ENCODE measurements at regions not wholly inside any gene's neighbourhood (a gene's known extent, or its start where the extent isn't known, plus 50 kb on each side); places are given as distances from the start of the nearest gene placed in this dataset.

DNA sequence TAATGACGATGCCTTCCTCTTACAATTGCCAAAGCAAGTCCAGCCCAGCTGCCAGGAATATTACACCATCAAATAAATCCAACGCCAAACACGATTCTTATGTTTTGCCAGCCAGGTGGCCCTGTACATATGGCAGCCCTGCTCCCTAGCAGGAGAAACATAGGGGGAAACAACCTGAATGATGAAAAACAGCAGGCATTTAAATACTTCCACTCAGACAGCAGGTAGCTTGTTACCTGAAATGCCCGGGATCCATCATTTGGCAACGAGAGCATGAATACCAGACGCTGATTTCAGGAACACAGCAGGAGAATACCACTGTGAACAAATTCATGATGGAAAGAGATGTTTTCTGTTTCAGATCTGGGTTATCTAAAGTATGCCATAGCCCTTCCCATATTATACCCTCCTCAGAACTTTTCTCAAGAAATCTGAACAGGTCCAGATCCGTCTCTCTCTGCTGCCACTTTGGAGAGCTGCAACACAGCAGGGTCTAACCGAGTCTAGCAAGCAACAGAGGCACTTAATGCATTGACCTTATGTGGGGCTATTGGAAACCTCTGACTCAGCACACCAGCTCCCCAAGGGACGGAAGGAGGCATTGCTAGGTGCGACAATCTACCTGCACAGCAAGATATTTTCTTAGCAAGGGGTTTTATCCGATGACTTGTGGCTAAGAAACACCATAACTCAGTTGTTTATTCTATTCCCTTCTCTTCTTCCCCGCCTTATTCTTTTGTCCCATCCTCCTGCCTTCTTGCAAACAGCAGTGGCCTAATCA is 166.3 kb downstream of the BARHL2 start:
- Histone ChIP-seq H3K4me1 (no peaks in the 10 kb centered on the region), H3K4me3 (no peak overlapping the region), H3K9me3 (no peaks in the 10 kb centered on the region), H3K27me3 (no peaks in the 10 kb centered on the region), H3K27ac (no peak overlapping the region), H3K36me3 (no peaks in the 10 kb centered on the region)
- no peak for DNase-seq (ENCODE audit: low spot score in 2 of 2)
- no peak for TF ChIP-seq CTCF (IDR thresholded peaks at IDR 0.05)
- no peak for TF ChIP-seq POLR2AphosphoS5 (IDR thresholded peaks at IDR 0.05)
- TF ChIP-seq EP300 (IDR thresholded peaks at IDR 0.05): no peak
- TF ChIP-seq POLR2A (IDR thresholded peaks at IDR 0.05): no peak
- WGBS: 77% methylated on average over 12 of the region's 12 CpGs

DNA sequence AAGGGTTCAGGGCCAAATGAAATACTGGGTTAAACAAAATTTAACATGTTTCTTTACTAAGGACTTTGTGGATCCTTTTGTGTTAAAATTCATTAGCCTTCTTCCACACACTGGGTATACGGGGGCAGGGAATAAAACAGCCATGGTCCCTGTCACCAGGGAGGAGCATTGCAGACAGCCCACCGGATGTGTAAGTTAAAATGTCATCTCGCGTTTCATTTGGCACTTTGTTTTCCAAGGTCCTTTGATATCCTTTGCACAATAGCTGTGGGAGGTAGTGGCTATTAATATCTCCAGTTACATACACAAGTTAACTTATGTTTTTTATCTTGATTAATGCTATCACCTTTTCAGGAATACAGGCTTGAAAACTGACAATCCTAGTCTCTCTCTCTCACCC is 172.7 kb downstream of the BARHL2 start:
- TF ChIP-seq EP300 (IDR thresholded peaks at IDR 0.05) (no peak), CTCF (IDR thresholded peaks at IDR 0.05) (no peak), POLR2AphosphoS5 (IDR thresholded peaks at IDR 0.05) (no peak), POLR2A (IDR thresholded peaks at IDR 0.05) (no peak)
- DNase-seq (ENCODE audit: low spot score in 2 of 2): no peak
- no peaks in the 10 kb centered on the region for H3K4me1 ChIP-seq
- no peaks in the 10 kb centered on the region for H3K27me3 ChIP-seq
- no peak overlapping the region for H3K4me3 ChIP-seq
- H3K36me3 ChIP-seq: no peaks in the 10 kb centered on the region
- WGBS: 40% methylated on average over 4 of the region's 4 CpGs
- H3K9me3 ChIP-seq: no peaks in the 10 kb centered on the region
- H3K27ac ChIP-seq: no peak overlapping the region

DNA sequence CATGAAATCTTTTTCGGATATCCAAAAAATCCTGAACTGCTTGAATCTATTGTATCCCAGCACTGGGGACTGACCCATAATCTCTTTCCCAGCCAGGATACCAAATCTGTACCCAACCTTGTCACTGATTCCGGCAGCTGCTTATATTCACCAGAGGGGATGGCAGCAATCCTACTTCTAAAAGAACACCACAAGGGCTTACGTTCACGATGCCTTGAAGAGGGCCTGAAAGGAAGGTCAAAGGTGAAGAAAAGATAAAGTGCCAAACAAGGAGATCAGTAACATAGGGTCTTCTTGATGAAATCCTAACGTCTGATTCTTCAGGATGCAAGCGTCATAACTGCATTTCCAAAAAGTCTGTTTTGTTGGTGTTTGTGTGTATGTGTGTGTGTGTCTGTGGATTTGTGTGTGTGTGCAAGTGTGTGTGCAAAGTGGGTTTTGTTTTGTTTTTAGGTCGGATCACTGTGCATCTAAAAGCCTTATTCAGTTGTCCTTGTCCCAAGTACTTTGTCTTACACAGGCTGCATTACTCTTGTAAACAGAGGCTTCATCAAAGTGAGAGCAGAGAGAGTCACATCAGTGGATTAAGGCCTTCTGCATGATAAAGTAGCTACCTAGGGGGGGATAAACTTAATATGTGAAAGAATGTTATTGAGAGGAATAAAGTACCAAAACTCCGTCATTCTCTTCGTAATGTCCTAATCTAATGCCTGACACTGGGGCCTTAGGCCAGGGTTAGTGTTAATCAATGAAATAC is 179.3 kb downstream of the BARHL2 start:
- Histone ChIP-seq H3K4me3 (no peak overlapping the region), H3K36me3 (no peaks in the 10 kb centered on the region), H3K9me3 (no peaks in the 10 kb centered on the region), H3K4me1 (no peaks in the 10 kb centered on the region), H3K27ac (no peak overlapping the region), H3K27me3 (no peaks in the 10 kb centered on the region)
- no peak for TF ChIP-seq CTCF (IDR thresholded peaks at IDR 0.05)
- no peak for DNase-seq (ENCODE audit: low spot score in 2 of 2)
- WGBS: 72% methylated on average over 9 of the region's 9 CpGs

- Histone ChIP-seq H3K9me3 (no peaks in the 10 kb centered on the region), H3K4me1 (no peaks in the 10 kb centered on the region), H3K27ac (no peak overlapping the region), H3K27me3 (no peaks in the 10 kb centered on the region), H3K4me3 (no peak overlapping the region), H3K36me3 (no peaks in the 10 kb centered on the region)
- TF ChIP-seq POLR2AphosphoS5 (IDR thresholded peaks at IDR 0.05) (no peak), CTCF (IDR thresholded peaks at IDR 0.05) (no peak), POLR2A (IDR thresholded peaks at IDR 0.05) (no peak), EP300 (IDR thresholded peaks at IDR 0.05) (no peak)
- DNase-seq (ENCODE audit: low spot score in 2 of 2): no peak
- 59% methylated on average over 6 of the region's 6 CpGs for WGBS
Observed at GRCh38 chr1:90534663-90535295, 182.3 kb downstream of the BARHL2 start.

DNA sequence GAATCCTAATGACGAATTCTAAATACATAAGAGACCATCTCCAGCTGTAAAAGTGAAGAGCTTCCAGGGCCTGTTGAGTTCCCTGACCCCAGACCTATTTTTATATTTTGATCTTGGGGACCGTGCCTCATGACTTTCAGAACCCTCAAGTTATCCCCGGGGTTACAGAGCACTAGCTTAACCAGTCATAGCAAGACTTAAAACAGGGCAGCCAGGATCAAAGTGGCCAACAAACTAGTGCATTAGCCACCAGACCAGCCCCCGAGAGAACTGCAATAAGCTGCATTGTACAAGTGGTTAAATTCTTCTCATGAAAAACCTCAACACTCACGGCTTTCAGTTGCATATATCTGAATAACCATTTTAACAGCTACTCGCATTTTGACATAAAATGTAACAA is 183.0 kb downstream of the BARHL2 start:
- H3K36me3 ChIP-seq: no peaks in the 10 kb centered on the region
- H3K27me3 ChIP-seq: no peaks in the 10 kb centered on the region
- TF ChIP-seq POLR2AphosphoS5 (IDR thresholded peaks at IDR 0.05): no peak
- TF ChIP-seq EP300 (IDR thresholded peaks at IDR 0.05): no peak
- TF ChIP-seq POLR2A (IDR thresholded peaks at IDR 0.05): no peak
- no peak for TF ChIP-seq CTCF (IDR thresholded peaks at IDR 0.05)
- no peak for DNase-seq (ENCODE audit: low spot score in 2 of 2)
- WGBS: 63% methylated on average over 6 of the region's 6 CpGs
- no peak overlapping the region for H3K4me3 ChIP-seq
- H3K27ac ChIP-seq: no peak overlapping the region
- H3K4me1 ChIP-seq: no peaks in the 10 kb centered on the region
- no peaks in the 10 kb centered on the region for H3K9me3 ChIP-seq
